ENCODE measurements at regions not wholly inside any gene's neighbourhood (a gene's known extent, or its start where the extent isn't known, plus 50 kb on each side); places are given as distances from the start of the nearest gene placed in this dataset.

DNA sequence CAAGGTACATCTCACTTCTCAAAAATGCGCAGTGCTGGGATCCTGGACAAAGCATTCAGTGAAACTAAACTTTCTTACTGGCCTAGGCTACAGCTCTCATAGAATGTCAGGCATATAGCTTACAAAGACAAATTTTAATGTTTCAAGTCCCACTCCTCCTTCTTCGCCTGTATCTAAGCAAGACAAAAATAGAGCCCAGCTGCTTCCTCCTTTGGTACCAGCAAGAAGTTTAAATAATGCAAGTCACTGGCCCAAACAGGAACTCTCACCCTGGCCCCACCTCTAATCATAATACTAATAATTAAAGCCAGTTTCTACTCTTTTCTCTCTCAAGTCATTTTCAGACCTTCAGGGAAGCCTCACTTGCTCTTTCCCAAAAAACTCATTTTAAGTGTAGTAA is 1267.9 kb downstream of the MRPL39 start:
- TF ChIP-seq, protein P1, sequence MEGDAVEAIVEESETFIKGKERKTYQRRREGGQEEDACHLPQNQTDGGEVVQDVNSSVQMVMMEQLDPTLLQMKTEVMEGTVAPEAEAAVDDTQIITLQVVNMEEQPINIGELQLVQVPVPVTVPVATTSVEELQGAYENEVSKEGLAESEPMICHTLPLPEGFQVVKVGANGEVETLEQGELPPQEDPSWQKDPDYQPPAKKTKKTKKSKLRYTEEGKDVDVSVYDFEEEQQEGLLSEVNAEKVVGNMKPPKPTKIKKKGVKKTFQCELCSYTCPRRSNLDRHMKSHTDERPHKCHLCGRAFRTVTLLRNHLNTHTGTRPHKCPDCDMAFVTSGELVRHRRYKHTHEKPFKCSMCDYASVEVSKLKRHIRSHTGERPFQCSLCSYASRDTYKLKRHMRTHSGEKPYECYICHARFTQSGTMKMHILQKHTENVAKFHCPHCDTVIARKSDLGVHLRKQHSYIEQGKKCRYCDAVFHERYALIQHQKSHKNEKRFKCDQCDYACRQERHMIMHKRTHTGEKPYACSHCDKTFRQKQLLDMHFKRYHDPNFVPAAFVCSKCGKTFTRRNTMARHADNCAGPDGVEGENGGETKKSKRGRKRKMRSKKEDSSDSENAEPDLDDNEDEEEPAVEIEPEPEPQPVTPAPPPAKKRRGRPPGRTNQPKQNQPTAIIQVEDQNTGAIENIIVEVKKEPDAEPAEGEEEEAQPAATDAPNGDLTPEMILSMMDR (IDR thresholded peaks at IDR 0.05; ENCODE audit: insufficient read depth, low read depth, low read length) = no peak
- no peak for TF ChIP-seq EZH2 (IDR thresholded peaks at IDR 0.05; ENCODE audit: insufficient read depth, low read length)

Measured in astrocyte (in vitro differentiated cells and primary cell).